GM12874 (cell line): ENCODE measurements at regions not wholly inside any gene's neighbourhood (a gene's known extent, or its start where the extent isn't known, plus 50 kb on each side); places are given as distances from the start of the nearest gene placed in this dataset.

ENCODE experiments used
- CTCF ChIP-seq: IDR thresholded peaks from 2 replicates; pipeline ENCODE4 v1.5.1; 2011; ENCODE audit warnings: low read depth, mild to moderate bottlenecking, control low read depth, low read length, moderate library complexity; ENCODE audit not compliant: insufficient read depth

GRCh38 chrX:39542316-39542715 is 555.4 kb downstream of the BCOR start:
- TF ChIP-seq CTCF: no peak

- TF ChIP-seq CTCF: no peak
Measured at GRCh38 chrX:39550795-39551361, 546.9 kb downstream of the BCOR start.

- TF ChIP-seq CTCF: no peak
Measured at GRCh38 chrX:39551762-39552161, 546.0 kb downstream of the BCOR start.

- TF ChIP-seq CTCF: no peak
Measured at GRCh38 chrX:39555431-39555830, 542.3 kb downstream of the BCOR start.

- TF ChIP-seq CTCF: no peak
Measured at GRCh38 chrX:39556056-39556455, 541.7 kb downstream of the BCOR start.

- TF ChIP-seq CTCF: no peak
Measured at GRCh38 chrX:39559229-39559628, 538.5 kb downstream of the BCOR start.

- TF ChIP-seq CTCF: no peak
Measured at GRCh38 chrX:39560271-39560670, 537.5 kb downstream of the BCOR start.
